ENCODE measurements at regions not wholly inside any gene's neighbourhood (a gene's known extent, or its start where the extent isn't known, plus 50 kb on each side); places are given as distances from the start of the nearest gene placed in this dataset.
A peak's percentile ranks its signal among the peaks of the same experiment; 100 is the strongest.

DNA sequence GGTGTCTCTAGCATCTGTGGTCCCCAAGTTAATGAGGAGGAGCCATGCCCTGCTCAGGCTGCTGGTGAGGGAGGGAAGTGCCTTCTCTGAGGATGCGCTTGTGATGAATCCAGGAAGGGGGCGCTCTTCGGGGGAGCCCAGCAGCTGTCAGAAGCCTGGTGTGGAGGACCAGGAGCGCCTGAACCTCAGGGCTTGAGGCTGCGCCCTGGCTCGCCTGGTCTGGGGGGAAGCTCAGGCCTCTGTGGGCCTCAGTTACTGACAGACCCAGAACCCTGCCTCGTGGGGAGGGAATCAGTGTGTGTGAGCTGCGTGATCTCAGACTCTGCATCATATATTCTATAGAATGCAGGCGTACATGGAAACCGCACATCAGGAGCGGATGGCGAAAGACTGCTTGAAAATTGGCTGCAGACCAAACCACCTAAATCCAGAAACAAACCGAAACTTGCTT, 126.1 kb downstream of the SEC14L1 start:
- peak; percentile 72 for DNase-seq
- in situ Hi-C loops (cut with MboI; ENCODE audit: low pct_unique_long_range_greater_than_20kb, low sequenced_read_pairs): loop anchor here (25.0 kb wide), 1 partner anchor 405 kb away; the partner anchor contains the start of gene MGAT5B

DNA sequence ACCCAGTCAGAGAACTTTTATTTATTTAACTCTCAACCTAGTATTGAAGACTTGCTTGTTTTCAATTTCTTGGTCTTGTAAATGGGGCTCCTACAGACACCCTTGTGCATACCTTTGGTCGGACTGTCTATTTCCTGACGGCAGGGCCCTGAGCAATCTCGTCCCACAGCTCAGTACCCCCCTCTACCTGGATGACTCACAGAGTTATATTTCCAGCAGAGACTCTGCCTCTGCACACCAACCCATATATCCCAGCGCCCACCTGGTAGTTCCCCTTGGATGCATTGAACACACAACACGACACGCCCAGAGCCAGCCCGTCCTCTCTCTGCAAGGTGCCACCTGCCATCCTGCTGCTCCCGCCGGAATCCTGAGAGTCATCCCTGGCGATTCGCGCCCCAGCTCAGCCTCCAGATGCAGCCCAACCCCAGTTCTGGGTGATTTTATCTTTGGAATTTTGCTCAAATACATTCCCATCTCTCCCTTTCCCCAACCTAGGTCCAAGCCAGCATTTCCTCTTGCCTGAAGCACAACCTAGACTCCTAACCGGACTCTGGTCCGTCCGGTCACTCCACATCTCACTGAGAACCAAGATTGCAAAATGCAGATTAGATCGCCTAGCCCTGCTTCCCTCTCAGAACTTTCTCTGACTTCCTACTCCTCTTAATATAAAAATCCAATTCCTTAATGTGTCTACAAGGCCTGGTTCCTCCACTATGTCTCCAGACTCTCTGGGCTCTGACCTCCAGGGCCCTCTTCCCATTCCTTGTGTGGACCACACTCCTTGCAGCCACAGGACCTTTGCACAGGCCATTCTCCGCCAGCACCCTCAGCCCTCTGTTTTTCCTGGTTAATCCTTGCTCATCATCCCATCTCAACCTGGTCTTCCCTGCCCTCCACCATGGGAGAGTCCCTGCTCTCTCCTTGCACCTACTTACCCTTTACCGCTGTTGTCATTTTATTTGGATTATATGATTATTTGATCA, 129.2 kb downstream of the SEC14L1 start:
- in situ Hi-C loops (cut with MboI; ENCODE audit: low pct_unique_long_range_greater_than_20kb, low sequenced_read_pairs): loop anchor here (25.0 kb wide), 1 partner anchor 408 kb away; the partner anchor contains the start of gene MGAT5B

DNA sequence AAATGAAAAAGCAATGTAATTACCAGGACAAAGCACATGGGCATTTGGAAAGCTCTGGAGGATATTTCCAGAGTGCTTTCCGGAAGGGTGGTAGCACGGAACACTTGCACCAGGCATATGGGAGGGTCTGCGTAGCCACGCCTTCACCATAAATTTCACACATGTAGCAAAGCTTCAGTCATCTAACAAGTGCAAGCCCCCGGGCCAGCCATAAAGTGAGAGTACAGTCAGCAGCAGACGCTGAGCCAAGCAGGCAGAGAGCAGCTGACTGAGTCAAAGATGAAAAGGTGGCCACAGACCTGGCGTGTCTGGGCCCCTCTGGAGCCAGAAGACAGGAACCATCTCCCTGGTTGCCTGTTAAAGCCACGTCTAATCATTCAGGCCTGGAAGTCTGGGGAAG, 130.6 kb downstream of the SEC14L1 start:
- in situ Hi-C loops (cut with MboI; ENCODE audit: low pct_unique_long_range_greater_than_20kb, low sequenced_read_pairs): loop anchor here (25.0 kb wide), 1 partner anchor 409 kb away; the partner anchor contains the start of gene MGAT5B
- DNase-seq: no peak

More for the DNA sequence above, 129.2 kb downstream of the SEC14L1 start:
- no peak for DNase-seq

DNA sequence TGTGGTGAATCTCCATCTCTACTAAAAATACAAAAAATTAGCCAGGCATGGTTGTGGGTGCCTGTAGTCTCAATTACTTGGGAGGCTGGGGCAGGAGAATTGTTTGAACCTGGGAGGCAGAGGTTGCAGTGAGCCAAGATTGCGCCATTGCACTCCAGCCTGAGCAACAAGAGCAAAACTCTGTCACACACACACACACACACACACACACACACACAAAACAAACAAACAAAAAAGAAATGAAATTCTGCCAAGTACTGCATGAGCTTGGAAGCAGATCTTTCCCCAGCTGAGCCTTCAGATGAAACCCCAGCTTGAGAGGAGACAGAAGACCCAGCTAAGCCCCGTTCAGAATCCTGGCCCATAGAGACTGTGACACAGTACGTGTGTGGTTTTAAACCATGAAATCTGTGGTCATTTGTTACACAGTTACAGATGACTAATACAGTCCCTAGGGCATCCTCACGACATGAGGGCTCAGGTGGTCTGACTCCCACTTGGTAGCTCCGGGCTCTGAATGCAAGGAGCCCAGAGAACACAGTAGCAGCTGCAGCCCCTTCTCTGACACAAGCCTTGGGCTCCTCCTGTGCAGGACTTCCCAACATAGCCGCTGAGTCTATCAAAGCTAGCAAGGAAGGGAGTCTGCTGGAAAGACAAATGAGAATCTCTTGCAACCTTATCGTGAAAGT, 132.8 kb downstream of the SEC14L1 start:
- in situ Hi-C loops (cut with MboI; ENCODE audit: low pct_unique_long_range_greater_than_20kb, low sequenced_read_pairs): loop anchor here (25.0 kb wide), 1 partner anchor 411 kb away; the partner anchor contains the start of gene MGAT5B
- DNase-seq: no peak

DNA sequence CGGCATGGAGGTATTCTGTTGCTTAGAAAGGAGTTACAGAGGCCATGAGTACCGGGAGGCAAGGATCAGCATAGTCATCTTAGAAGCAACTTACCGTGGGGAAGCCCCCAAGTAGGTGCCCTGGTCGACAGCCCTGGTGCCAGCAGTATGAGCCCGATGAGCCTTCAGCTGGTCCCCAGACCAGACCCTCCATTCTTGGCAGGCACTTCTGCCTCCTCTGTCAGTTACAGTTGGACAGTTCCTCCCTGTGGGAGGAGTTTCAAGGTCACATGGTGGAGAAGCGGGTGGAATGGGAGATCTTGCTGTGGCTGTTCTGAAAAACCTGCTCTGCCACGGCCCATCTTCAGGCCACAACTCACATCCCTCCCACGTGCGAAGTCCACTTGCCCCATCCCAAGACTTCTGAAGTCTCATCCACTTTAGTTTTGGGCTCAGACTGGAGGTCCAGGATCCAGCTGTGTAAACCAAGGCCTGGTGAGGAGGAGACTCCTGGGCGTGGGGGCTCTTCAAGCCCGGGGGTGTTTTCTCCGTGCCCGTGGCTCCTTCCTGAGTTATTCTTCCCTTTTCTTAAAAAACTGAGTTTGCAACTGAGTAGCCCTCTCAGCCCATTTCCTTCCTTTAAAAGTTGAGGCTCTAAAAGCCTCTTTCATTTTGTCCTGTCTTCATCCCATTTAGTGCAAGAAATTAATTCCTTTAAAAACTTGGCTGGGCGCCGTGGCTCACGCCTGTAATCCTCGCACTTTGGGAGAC, 133.5 kb downstream of the SEC14L1 start:
- no peak for DNase-seq

DNA sequence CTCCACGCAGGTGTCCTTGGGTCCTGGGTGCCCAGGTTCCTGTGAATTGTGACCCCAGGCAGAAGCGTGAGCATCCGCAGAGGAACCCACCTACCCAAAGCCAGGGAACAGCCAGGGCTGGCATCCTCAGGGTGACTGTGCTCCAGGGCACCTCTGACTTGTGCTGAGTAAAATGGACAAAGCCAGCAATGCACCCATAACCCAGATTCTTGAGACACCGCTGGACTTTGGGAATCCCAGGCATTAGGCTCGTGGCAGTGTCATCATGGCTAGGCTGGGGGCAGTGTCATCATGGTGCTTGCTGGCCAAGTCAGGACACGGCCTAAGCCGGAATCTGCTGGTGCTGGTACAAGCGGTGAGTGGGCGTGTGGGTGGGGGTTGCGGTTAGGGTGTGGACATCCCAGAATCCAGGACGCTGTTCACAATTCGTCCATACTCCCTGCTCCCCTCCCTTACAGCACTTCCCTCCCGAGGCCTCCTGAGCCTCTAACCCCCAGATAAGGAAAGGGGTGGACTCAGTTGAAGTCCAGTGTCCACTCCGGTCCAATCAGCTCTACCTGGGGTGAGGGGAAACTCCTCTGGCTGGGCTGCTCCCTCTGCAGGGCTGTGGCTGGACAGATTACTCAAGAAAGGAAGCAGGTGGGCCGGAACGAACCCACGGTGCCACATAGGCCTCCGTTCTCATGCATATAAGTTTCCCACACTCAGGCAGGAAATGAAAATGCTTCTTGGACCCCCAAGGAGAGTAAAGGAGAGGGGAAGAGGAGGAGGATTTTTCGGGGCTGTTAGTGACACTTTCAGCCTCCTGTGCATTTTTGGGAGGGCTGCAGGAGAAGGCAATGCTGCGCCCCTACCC, 138.9 kb downstream of the SEC14L1 start:
- no peak for DNase-seq

More for the DNA sequence above, 133.5 kb downstream of the SEC14L1 start:
- in situ Hi-C loops (cut with MboI; ENCODE audit: low pct_unique_long_range_greater_than_20kb, low sequenced_read_pairs): loop anchor here (25.0 kb wide), 1 partner anchor 412 kb away; the partner anchor contains the start of gene MGAT5B

DNA sequence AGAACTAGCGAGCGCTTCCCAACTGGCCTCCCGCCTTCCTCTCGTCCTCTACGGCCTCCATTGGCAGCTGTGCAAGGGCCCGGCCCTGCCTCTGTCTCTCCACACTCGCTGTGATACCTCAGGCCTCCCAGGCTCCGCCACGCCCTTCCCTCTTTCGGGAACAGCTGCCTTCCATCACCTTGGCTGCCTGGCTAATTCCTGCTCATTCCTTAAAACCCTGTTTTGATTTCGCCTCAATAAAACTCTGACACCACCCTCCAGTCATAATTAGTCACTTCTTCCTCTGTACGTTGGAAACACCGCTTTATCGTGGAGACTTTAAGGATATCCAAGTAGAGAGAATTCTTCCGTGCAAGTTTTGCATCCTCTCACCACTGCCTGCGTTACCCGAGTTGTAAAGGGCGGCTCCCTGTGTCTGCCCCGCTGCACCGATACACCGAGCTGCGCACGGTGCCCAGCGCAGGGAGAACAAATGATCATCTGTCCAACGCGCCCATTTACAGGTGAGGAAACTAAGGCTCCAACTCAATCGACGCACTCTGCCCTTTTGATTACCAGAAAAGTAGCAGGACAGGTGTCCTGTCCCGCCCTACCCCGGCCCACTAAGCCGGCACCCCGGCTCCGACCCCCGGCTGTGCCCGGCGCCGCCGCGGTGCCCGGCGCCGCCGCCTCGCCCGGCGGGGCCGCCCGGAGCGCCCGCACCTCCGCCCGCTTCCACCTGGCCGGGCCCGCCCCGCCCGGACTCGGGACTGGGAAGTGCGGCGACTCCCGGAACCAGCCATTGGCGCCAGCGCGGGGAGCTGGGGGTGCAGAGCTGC, 139.7 kb downstream of the SEC14L1 start:
- DNase-seq: no peak
- in situ Hi-C loops (cut with MboI; ENCODE audit: low pct_unique_long_range_greater_than_20kb, low sequenced_read_pairs): no loop called here

More for the DNA sequence above, 138.9 kb downstream of the SEC14L1 start:
- in situ Hi-C loops (cut with MboI; ENCODE audit: low pct_unique_long_range_greater_than_20kb, low sequenced_read_pairs): no loop called here

DNA sequence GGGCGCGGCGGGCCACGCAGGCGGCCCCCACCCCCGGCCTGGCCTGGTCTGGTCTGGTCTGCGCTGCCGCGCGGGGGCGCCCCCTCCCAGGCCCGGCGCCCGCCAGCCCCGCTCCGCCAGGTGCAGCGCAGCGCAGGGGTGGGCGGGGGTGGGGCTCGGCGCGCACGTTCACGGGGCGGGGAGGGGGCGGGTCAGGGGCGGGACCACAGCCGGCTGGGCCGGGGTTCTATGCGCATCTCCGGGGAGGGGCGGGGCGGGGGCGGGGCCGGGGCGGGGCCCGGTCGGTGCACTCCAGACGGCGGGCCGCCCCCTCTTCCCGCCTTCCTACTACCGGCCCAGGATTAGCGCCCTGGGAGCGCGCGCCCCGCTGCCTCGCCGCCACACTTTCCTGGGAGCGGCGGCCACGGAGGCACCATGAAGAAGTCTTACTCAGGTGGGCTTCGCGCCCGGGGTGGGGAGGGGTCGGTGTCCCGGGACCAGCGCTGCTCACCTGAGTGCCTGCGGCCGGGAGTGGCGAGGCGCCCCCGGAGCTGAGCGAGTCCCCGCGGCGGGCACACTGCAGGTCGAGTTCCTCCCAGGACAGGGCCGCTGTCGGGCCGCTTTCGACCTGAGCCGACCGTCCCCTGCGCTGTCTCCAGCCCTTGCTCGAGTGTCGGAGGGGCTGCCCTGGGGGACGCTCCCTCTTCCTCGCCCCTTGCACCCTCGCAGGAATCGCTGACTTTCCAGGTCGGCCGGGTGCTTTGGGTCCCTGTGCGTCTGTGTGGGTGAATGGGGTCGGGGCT, 140.5 kb downstream of the SEC14L1 start:
- DNase-seq: no peak
- in situ Hi-C loops (cut with MboI; ENCODE audit: low pct_unique_long_range_greater_than_20kb, low sequenced_read_pairs): no loop called here

DNA sequence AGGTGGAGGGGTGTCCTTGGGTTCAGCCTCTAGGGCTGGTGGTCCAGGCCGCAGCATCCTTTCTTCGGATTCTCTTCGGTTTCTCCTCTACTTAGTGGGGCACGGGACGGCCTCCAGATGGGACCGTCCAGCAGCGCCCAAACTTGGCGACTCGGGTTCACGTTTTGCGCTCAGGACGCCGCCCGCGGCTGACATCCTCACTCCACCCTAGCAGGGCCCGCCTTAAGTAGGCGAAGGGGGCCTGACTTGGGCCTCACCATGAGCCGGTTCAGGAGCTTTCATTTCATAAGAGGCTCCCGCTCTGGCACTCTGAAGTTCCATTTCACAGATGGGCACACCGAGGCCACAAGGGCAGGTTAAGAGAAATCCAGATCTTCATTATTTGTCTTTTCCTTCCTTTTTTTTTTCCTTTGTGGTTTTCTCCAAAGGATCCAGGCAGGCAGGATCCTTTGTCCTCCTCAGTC, 141.2 kb downstream of the SEC14L1 start:
- no peak for DNase-seq
- in situ Hi-C loops (cut with MboI; ENCODE audit: low pct_unique_long_range_greater_than_20kb, low sequenced_read_pairs): no loop called here

DNA sequence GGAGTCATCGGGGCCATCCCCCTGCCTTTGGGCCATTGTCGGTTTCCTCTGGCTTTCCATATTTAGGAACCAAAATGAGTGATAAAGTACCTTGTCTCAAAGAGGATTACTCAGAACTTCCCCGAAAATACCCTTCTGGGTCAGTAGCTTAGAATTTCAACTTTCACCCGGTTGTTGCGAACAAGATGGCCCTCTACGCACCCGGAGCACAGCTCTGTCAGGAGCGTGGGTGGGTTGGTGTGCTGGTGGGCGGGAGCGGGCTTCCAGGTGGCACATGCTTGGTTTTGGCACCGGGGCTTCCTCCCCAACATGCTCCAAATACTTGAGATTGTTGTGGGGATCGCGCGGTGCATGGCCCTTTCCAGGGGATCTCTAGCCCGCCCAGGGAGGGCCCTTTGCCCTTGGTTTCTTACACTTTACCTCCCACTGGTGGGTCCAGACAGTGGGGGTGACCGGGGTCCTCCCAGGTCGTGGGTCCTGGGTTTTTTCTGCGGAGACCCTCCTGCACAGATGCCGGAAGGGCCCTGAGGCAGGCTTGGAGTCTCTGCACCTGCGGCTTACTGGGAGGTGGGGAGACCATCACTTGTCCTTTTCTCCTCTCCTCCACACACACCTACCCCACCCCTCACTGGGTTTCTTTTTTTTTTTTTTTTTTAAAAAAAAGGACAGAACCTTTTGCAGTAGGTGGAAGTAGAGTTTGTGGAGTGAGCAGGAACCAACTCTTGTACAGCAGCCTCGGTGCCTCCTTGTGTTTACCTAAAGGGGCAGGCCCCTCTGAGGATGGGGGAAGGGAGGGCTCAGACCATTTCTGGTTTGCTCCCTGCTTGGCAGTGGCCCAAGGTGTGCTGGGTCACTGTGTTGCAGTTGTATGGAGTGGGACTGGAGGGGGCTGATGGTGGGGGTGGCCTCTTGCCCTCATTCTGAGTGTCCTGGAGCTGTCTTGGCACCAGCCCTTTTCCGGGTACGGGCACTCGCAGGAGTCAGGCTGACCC, 142.1 kb downstream of the SEC14L1 start:
- in situ Hi-C loops (cut with MboI; ENCODE audit: low pct_unique_long_range_greater_than_20kb, low sequenced_read_pairs): no loop called here
- DNase-seq: no peak

DNA sequence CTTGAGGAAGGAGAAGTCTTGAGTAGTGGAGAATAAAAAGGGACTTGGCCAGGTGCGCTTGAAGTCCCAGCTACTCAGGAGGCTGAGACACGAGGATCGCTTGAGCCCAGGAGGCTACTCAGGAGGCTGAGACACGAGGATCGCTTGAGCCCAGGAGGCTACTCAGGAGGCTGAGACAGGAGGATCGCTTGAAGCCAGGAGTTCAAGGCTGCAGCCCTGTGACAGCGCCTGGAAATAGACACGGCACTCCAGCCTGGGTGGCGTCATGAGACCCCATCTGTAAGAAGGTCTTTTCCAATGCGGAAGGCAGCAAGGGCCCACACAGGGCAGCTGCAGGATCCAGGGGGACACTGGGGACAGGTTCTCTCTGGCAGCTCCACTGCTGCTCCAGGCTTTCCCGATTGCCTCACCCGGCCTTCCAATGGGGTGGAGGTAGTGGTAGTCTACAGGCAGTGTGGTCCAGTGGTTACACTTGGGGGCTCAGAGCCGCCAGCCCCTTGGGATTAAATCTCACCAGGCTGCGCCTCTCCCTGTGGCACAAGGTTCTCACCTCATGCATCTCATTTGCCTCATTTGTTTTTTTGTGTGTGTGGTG, 143.4 kb downstream of the SEC14L1 start:
- no peak for DNase-seq
- in situ Hi-C loops (cut with MboI; ENCODE audit: low pct_unique_long_range_greater_than_20kb, low sequenced_read_pairs): no loop called here

DNA sequence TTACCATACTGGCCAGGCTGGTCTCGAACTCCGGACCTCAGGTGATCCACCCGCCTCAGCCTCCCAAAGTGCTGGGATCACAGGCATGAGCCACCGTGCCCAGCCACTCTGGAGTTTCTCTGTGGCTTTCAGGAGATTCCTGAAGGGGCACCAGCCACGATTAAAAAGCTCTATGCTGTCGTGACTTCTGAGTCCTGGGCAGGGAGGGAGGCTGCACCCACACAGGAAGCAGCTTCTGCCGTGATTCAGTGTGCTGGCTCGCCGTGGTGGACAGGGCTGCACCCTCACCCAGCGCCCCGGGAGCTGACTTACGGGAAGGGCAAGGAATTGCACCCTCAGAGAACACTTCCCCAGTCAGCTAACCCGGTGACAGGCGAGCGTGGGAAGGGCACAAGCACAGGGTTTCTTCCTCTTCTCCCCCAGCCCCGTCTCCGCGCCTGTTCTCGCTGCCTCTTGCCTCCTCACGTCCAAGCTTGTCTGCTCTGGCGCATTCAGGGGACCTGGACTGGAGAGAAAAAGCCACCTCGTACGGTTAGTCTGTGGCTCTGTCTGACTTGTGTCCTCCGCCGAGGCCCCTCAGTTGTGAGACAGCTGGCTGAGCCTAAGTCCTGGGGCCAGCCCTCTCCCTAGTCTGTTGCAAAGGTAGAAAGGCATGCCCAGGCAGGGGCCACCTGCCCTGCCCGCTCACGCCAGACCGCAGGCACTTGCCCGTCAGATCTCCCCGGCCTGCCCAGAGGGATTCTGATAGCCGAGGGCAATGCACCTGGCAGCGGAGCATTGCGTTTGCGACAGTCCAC, 145.0 kb downstream of the SEC14L1 start:
- in situ Hi-C loops (cut with MboI; ENCODE audit: low pct_unique_long_range_greater_than_20kb, low sequenced_read_pairs): no loop called here
- DNase-seq: peak; percentile 75

DNA sequence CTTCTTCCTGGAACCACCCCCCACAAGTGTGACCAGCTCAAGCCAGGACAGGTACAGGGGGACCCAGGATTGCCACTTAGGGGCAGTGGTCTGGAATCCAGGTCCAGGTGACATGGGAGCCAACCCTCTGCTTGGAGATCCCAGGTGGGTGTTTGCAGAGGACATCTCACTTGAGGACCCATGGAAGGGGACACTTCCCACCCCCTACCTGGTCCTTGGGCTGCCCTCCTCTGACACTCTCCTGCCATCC, 145.5 kb downstream of the SEC14L1 start:
- DNase-seq: no peak

DNA sequence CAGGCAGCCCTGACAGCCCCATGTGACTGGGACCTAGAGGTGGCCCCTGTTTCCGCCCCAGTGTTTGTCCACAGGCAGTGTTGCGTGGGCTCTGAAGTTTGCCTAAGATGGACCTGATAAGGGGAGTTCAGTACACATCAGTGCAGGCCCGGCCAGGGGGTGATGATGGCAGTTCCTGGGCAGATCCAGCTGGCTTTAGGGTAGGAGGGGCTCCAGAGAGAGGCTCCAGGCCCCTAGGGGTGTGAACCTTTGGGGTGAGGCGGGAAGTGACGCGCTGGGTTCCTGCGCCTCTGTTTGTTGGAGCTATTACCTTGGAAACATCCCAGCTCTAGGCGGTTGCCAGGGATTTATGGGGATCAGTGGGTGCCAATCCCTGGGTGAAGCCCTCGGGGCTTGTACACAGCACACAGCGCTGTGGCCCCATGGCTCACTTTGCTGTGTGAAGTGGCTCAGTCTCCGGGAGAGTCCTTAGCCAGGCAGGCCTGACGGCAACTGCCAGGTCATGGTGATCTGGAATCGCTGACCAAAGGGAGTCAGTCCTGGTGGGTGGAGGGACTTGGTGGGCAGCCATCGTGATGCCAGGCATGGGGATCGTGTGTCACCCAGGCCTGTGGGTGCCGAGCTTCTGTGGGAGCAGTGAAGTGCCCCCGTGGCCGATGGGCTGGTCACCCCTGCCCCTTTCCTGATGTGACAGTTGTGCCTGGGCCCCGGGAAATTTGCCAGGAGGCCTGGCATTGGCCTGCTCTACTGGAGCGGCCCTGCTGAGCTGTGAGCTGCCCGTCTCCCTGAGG, 146.1 kb downstream of the SEC14L1 start:
- DNase-seq: no peak

More for the DNA sequence above, 145.5 kb downstream of the SEC14L1 start:
- in situ Hi-C loops (cut with MboI; ENCODE audit: low pct_unique_long_range_greater_than_20kb, low sequenced_read_pairs): no loop called here

More for the DNA sequence above, 146.1 kb downstream of the SEC14L1 start:
- in situ Hi-C loops (cut with MboI; ENCODE audit: low pct_unique_long_range_greater_than_20kb, low sequenced_read_pairs): no loop called here
